Caco-2 (cell line): ENCODE measurements at regions not wholly inside any gene's neighbourhood (a gene's known extent, or its start where the extent isn't known, plus 50 kb on each side); places are given as distances from the start of the nearest gene placed in this dataset.

Experiments used
- BruUV-seq: library from RNA; stranded (reverse); fragments of 400-500 nt; replicated peaks from 2 replicates; lab custom pipeline; 2021; lab: Mats Ljungman, UMichigan
- CTCF ChIA-PET: fragments of 300-600 bp; sonication (Branson Sonifier 250); formaldehyde crosslinking; loops from one replicate; lab custom pipeline; 2022; ENCODE audit warnings: antibody characterized with exemption; lab: Charles Lee
- POLR2A ChIA-PET: fragments of 300-600 bp; sonication (Branson Sonifier 250); formaldehyde crosslinking; loops from one replicate; lab custom pipeline; 2022; ENCODE audit warnings: antibody characterized with exemption; lab: Charles Lee
- DNase-seq, 2 experiments: peaks; one replicate each; pipeline versions ENCODE4 v3.0.0 to v3.0.0-alpha.2; 2020 to 2022
- H3K27me3 ChIP-seq: replicated peaks from 2 replicates; pipeline ENCODE4 v1.6.0; 2011; ENCODE audit warnings: low read length; ENCODE audit not compliant: control insufficient read depth, insufficient read depth
- H3K36me3 ChIP-seq: 2 replicates; pipeline ENCODE4 v1.5.1; 2011; ENCODE audit warnings: low read length; ENCODE audit not compliant: control insufficient read depth, insufficient read depth
- H3K4me1 ChIP-seq: fragments of 250-450 bp; sonication (Bioruptor Pico); 2 replicates; pipeline ENCODE4 v1.5.1; 2020; ENCODE audit warnings: mild to moderate bottlenecking
- H3K4me3 ChIP-seq: 2 replicates; pipeline ENCODE4 v1.5.1; 2011; ENCODE audit warnings: low read depth, mild to moderate bottlenecking, control low read depth, low read length
- H3K9me3 ChIP-seq: fragments of 250-450 bp; sonication (Bioruptor Pico); 2 replicates; pipeline ENCODE4 v1.5.1; 2020; ENCODE audit warnings: mild to moderate bottlenecking, moderate library complexity
- H3K27ac Mint-ChIP-seq: one replicate; pipeline ENCODE4 v1.8.0; 2022; ENCODE audit warnings: mixed read lengths; ENCODE audit not compliant: unreplicated experiment
- H3K27me3 Mint-ChIP-seq: one replicate; pipeline ENCODE4 v1.8.0; 2022; ENCODE audit warnings: mixed read lengths; ENCODE audit not compliant: insufficient read depth, unreplicated experiment
- H3K36me3 Mint-ChIP-seq: one replicate; pipeline ENCODE4 v1.8.0; 2022; ENCODE audit warnings: mild to moderate bottlenecking, mixed read lengths; ENCODE audit not compliant: insufficient read depth, unreplicated experiment
- H3K4me1 Mint-ChIP-seq: one replicate; pipeline ENCODE4 v1.8.0; 2022; ENCODE audit warnings: low read depth, mixed read lengths; ENCODE audit not compliant: unreplicated experiment
- H3K4me3 Mint-ChIP-seq: one replicate; pipeline ENCODE4 v1.8.0; 2022; ENCODE audit warnings: mild to moderate bottlenecking, moderate library complexity, mixed read lengths; ENCODE audit not compliant: unreplicated experiment
- H3K9me3 Mint-ChIP-seq: one replicate; pipeline ENCODE4 v1.8.0; 2022; ENCODE audit warnings: mixed read lengths; ENCODE audit not compliant: unreplicated experiment
- intact Hi-C: fragments of 100-400 bp; cut with micrococcal nuclease; formaldehyde crosslinking; loops from one replicate; pipeline ENCODE4 v1.10.0; 2022; ENCODE audit not compliant: unreplicated experiment
- TF ChIP-seq, protein P1 (sequence below), 2 experiments: fragments of 200-600 bp in 1 of 2; IDR thresholded peaks; 1 replicate in 1 of 2; 2 replicates in 1 of 2; pipeline versions ENCODE4 v1.5.1 to v1.8.0; 2011 to 2022; ENCODE audit warnings: antibody characterized with exemption in 1 of 2, control low read depth in 1 of 2, inconsistent platforms in 1 of 2, low read depth in 1 of 2, low read length in 1 of 2, mild to moderate bottlenecking in 1 of 2, moderate library complexity in 1 of 2; ENCODE audit not compliant: insufficient read depth in 1 of 2, severe bottlenecking in 1 of 2, unreplicated experiment in 1 of 2

DNA sequence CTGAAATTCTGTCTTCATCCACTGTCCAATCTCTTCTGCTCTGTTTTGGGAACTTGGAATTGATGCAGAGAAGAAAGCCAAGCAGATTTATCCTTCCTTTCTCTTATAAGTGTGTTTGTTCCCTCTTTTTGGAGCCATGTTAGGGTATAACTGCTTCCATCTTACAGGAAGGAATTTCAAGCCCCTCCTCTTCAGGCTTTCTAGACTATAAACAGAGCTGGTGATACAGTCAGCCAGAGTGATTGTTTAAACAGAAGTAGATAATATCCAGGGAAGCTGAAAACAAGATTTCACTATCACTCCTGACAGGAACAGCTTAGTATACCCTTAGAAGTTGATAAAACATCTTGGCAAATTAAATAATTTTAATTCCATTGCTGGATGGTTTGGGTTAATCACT, 102.1 kb upstream of the DMRT1 start:
- H3K27me3 Mint-ChIP-seq = no peaks in the 10 kb centered on the region
- H3K4me1 ChIP-seq = peaks cover 11% of the 10 kb centered on the region; the same call in 1 of the 2 replicates
- H3K36me3 ChIP-seq = peaks cover 6% of the 10 kb centered on the region
- no peak overlapping the region for H3K4me3 ChIP-seq
- intact Hi-C loops = no loop called here
- no peaks in the 10 kb centered on the region for H3K9me3 ChIP-seq
- H3K9me3 Mint-ChIP-seq = no peaks in the 10 kb centered on the region
- ChIA-PET CTCF (no interaction called here), POLR2A (no interaction called here)
- DNase-seq = no peak
- H3K4me1 Mint-ChIP-seq = peaks cover 7% of the 10 kb centered on the region
- no TSS peak for BruUV-seq
- no peaks in the 10 kb centered on the region for H3K27me3 ChIP-seq
- H3K36me3 Mint-ChIP-seq = peaks cover 77% of the 10 kb centered on the region
- TF ChIP-seq, protein P1, sequence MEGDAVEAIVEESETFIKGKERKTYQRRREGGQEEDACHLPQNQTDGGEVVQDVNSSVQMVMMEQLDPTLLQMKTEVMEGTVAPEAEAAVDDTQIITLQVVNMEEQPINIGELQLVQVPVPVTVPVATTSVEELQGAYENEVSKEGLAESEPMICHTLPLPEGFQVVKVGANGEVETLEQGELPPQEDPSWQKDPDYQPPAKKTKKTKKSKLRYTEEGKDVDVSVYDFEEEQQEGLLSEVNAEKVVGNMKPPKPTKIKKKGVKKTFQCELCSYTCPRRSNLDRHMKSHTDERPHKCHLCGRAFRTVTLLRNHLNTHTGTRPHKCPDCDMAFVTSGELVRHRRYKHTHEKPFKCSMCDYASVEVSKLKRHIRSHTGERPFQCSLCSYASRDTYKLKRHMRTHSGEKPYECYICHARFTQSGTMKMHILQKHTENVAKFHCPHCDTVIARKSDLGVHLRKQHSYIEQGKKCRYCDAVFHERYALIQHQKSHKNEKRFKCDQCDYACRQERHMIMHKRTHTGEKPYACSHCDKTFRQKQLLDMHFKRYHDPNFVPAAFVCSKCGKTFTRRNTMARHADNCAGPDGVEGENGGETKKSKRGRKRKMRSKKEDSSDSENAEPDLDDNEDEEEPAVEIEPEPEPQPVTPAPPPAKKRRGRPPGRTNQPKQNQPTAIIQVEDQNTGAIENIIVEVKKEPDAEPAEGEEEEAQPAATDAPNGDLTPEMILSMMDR (IDR thresholded peaks at IDR 0.05; ENCODE audit: insufficient read depth in 1 of 2, low read depth in 1 of 2, low read length in 1 of 2, severe bottlenecking in 1 of 2, unreplicated experiment in 1 of 2) = no peak
- no peak overlapping the region for H3K27ac Mint-ChIP-seq
- H3K4me3 Mint-ChIP-seq = no peak overlapping the region

DNA sequence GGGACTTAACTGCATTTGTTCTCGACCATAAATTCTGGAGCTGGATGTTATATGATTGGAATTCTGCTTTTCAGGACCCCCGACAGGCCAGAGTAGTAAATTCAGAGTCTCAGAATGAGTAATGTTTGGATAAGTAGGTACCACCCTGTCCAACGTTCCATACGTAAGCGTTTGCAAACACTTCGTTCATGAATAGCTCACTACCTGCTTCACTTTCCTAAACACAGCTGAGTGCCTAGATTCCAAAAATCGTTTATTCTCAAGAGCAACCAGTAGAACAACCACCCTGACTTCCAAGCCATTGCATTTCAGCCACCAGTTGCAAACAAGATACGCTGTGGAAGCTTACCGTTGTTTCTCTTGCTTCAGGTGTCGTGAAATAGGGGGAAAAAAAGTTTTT, 101.3 kb upstream of the DMRT1 start:
- peaks cover 71% of the 10 kb centered on the region for H3K36me3 Mint-ChIP-seq
- H3K27me3 ChIP-seq = no peaks in the 10 kb centered on the region
- intact Hi-C loops = no loop called here
- peaks cover 11% of the 10 kb centered on the region; the same call in 1 of the 2 replicates for H3K4me1 ChIP-seq
- H3K36me3 ChIP-seq = peaks cover 6% of the 10 kb centered on the region
- no TSS peak for BruUV-seq
- H3K27me3 Mint-ChIP-seq = no peaks in the 10 kb centered on the region
- POLR2A ChIA-PET = no interaction called here
- H3K9me3 ChIP-seq = no peaks in the 10 kb centered on the region
- CTCF ChIA-PET = no interaction called here
- TF ChIP-seq, protein P1 (IDR thresholded peaks at IDR 0.05; ENCODE audit: insufficient read depth in 1 of 2, low read depth in 1 of 2, low read length in 1 of 2, severe bottlenecking in 1 of 2, unreplicated experiment in 1 of 2) = no peak
- H3K4me3 Mint-ChIP-seq = no peak overlapping the region
- no peak for DNase-seq
- no peaks in the 10 kb centered on the region for H3K9me3 Mint-ChIP-seq
- H3K4me1 Mint-ChIP-seq = peaks cover 7% of the 10 kb centered on the region
- H3K4me3 ChIP-seq = no peak overlapping the region
- H3K27ac Mint-ChIP-seq = no peak overlapping the region

DNA sequence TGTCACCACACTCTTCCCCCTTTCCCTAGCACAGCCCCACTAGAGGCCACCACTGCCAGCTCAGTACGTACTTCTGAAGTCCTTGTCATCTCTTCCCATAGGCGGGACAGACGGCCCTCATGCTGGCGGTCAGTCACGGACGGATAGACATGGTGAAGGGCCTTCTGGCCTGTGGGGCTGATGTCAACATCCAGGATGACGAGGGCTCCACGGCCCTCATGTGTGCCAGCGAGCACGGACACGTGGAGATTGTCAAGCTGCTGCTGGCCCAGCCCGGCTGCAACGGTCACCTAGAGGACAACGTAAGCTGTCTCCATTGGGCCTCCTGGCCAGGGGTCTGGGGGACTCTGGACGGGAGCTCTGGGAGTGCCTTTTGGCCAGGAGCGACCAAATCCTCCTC, 99.4 kb upstream of the DMRT1 start:
- Mint-ChIP-seq H3K27me3 (no peaks in the 10 kb centered on the region), H3K36me3 (peaks cover 73% of the 10 kb centered on the region), H3K4me1 (peaks cover 7% of the 10 kb centered on the region), H3K9me3 (no peaks in the 10 kb centered on the region), H3K27ac (no peak overlapping the region), H3K4me3 (no peak overlapping the region)
- peaks cover 6% of the 10 kb centered on the region for H3K36me3 ChIP-seq
- DNase-seq = no peak
- TF ChIP-seq, protein P1 (IDR thresholded peaks at IDR 0.05; ENCODE audit: insufficient read depth in 1 of 2, low read depth in 1 of 2, low read length in 1 of 2, severe bottlenecking in 1 of 2, unreplicated experiment in 1 of 2) = no peak
- no TSS peak for BruUV-seq
- H3K9me3 ChIP-seq = no peaks in the 10 kb centered on the region
- no peak overlapping the region for H3K4me3 ChIP-seq
- ChIA-PET POLR2A (no interaction called here), CTCF (no interaction called here)
- intact Hi-C loops = no loop called here
- H3K27me3 ChIP-seq = no peaks in the 10 kb centered on the region
- peaks cover 11% of the 10 kb centered on the region; the same call in 1 of the 2 replicates for H3K4me1 ChIP-seq
